ENCODE measurements at regions not wholly inside any gene's neighbourhood (a gene's known extent, or its start where the extent isn't known, plus 50 kb on each side); places are given as distances from the start of the nearest gene placed in this dataset.

DNA sequence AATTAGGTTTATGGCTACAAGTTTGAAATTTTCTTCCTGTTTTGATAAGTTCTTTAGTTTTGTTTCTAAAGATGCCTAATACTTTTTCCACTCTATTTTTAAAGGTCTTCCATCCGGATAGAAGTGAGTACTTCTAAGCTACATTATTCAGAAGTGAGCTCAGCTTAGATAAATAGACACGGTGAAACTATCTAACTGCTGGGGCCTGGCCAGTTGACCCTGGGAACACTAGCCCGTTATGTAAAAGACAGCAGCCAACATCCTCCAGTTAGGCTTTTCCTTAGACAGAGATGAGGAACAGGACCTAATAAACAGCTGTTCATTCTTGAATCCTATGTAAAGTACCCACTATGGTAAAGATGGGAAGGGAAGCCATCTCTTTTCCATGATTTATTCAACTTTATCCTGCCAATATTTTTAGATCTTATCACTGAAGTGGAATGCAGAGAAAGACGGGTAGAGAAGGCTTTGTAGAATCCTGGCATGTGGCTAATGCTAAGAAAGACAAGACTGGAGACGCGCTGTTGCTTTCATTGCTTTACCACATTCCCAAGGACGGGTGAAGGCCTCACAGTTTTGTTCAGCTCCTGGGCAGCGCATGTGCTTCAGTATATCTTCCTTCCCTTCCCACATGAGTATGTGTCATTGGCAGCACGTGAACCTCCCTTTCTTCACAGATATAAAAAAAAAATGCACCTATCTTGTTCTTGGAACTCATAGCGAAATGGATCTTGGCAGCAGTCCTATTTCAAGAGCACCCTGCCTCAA, 340.0 kb upstream of the MEOX2 start:
- DNase-seq (ENCODE audit: low read depth in 1 of 2, low spot score in 1 of 2): peak in 1 of 2 donors; percentile 78
- Histone ChIP-seq H3K27ac (no peak overlapping the region), H3K4me1 (ENCODE audit: low read depth) (no peaks in the 10 kb centered on the region), H3K36me3 (no peaks in the 10 kb centered on the region), H3K27me3 (no peaks in the 10 kb centered on the region), H3K9me3 (ENCODE audit: low read depth) (no peaks in the 10 kb centered on the region), H3K4me3 (no peak overlapping the region)
- TF ChIP-seq CTCF (IDR thresholded peaks at IDR 0.05; ENCODE audit: low read depth, low read length): no peak

GRCh38 chr7:16025696-16026095, 339.2 kb upstream of the MEOX2 start:
- no peak for TF ChIP-seq CTCF (IDR thresholded peaks at IDR 0.05; ENCODE audit: low read depth, low read length)

DNA sequence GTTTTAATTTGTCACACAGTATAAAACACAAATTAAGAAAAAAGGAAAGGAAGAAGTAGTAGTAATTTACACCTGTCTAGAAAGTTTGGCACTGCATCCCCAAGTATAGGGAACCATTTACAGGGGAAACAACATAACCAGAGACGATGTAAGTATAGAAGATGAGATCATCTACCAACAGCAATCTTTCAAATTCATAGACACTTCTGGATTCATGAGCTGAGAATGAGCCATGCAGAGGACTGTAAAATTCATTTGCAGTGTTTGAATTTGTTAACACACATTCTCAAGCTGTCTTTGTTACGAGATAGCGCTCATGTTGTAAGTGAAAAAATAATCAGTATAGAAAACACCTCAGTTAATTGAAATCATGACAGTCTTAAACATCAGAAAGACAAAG, 337.0 kb upstream of the MEOX2 start:
- Histone ChIP-seq H3K36me3 (no peaks in the 10 kb centered on the region), H3K27me3 (no peaks in the 10 kb centered on the region), H3K9me3 (ENCODE audit: low read depth) (no peaks in the 10 kb centered on the region), H3K4me1 (ENCODE audit: low read depth) (no peaks in the 10 kb centered on the region), H3K27ac (no peak overlapping the region), H3K4me3 (no peak overlapping the region)
- TF ChIP-seq CTCF (IDR thresholded peaks at IDR 0.05; ENCODE audit: low read depth, low read length): no peak
- no peak for DNase-seq (ENCODE audit: low read depth in 1 of 2, low spot score in 1 of 2)

More at GRCh38 chr7:16025696-16026095, 339.2 kb upstream of the MEOX2 start:
- Histone ChIP-seq H3K4me1 (ENCODE audit: low read depth) (no peaks in the 10 kb centered on the region), H3K36me3 (no peaks in the 10 kb centered on the region), H3K4me3 (no peak overlapping the region), H3K27me3 (no peaks in the 10 kb centered on the region), H3K27ac (no peak overlapping the region), H3K9me3 (ENCODE audit: low read depth) (no peaks in the 10 kb centered on the region)
- no peak for DNase-seq (ENCODE audit: low read depth in 1 of 2, low spot score in 1 of 2)

DNA sequence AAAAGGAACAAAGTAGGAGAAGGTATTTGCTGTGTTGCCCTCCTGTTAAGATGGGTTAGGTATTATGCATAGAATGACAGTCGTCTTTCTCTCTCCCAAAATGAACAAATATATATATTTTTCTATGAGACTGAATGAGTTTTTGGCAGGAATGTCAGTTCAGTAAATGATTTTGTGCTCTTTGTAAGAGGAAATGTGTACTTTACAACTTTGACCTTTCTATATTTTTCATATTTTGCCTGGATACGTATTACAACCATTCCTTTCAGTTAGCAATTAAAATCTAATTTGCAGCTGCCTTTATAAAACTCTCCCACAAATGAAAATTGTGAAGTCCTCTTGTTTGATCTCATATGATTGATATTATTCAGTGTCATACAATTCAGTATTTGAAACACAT, 336.6 kb upstream of the MEOX2 start:
- Histone ChIP-seq H3K27me3 (no peaks in the 10 kb centered on the region), H3K4me3 (no peak overlapping the region), H3K9me3 (ENCODE audit: low read depth) (no peaks in the 10 kb centered on the region), H3K4me1 (ENCODE audit: low read depth) (no peaks in the 10 kb centered on the region), H3K36me3 (no peaks in the 10 kb centered on the region), H3K27ac (no peak overlapping the region)
- DNase-seq (ENCODE audit: low read depth in 1 of 2, low spot score in 1 of 2): no peak
- no peak for TF ChIP-seq CTCF (IDR thresholded peaks at IDR 0.05; ENCODE audit: low read depth, low read length)

DNA sequence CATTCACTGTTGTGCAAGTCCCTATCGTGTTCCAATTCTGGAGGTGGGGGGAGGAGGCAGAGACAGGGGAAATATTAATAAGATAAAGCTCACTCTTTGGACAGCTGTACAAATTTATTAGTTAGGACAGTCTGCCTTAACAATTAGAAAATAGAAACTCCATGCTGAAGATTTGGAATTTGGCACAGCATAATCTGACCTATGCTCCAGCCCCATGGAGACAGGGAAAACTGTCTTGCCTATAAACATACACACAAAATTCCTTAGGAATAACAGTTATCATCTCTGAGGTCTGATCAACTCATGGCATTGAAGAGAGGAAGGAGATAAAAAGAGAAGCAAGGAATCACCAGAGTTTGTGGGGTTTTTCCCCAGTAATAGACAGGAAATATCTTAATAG, 335.4 kb upstream of the MEOX2 start:
- H3K9me3 ChIP-seq (ENCODE audit: low read depth): no peaks in the 10 kb centered on the region
- H3K4me3 ChIP-seq: no peak overlapping the region
- no peaks in the 10 kb centered on the region for H3K27me3 ChIP-seq
- DNase-seq (ENCODE audit: low read depth in 1 of 2, low spot score in 1 of 2): peak in 1 of 2 donors; percentile 9
- H3K36me3 ChIP-seq: no peaks in the 10 kb centered on the region
- TF ChIP-seq CTCF (IDR thresholded peaks at IDR 0.05; ENCODE audit: low read depth, low read length): no peak
- no peaks in the 10 kb centered on the region for H3K4me1 ChIP-seq (ENCODE audit: low read depth)
- H3K27ac ChIP-seq: no peak overlapping the region
